NB4 (cell line): ENCODE measurements at regions not wholly inside any gene's neighbourhood (a gene's known extent, or its start where the extent isn't known, plus 50 kb on each side); places are given as distances from the start of the nearest gene placed in this dataset.

Experiments used
- DNase-seq: peaks from one replicate; pipeline ENCODE4 v3.0.0; 2010; ENCODE audit warnings: low read depth
- H3K4me3 ChIP-seq: one replicate; pipeline ENCODE4 v1.5.1; 2011; ENCODE audit warnings: mild to moderate bottlenecking, low read depth, low read length, moderate library complexity
- MYC ChIP-seq: IDR thresholded peaks from 2 replicates; pipeline ENCODE4 v1.6.1; 2011; ENCODE audit warnings: low read depth, low read length
- POLR2A ChIP-seq: IDR thresholded peaks from 2 replicates; pipeline ENCODE4 v1.6.1; 2011; ENCODE audit warnings: mild to moderate bottlenecking; ENCODE audit not compliant: insufficient read length; ENCODE audit errors: extremely low read depth
- TF ChIP-seq, protein P1 (sequence below): IDR thresholded peaks from 2 replicates; pipeline ENCODE4 v1.6.1; 2011; ENCODE audit warnings: low read depth, low read length
- TF ChIP-seq, protein P2 (sequence below): IDR thresholded peaks from one replicate; pipeline ENCODE4 v1.5.1; 2012; ENCODE audit warnings: low read depth, low read length

- DNase-seq: no peak
- TF ChIP-seq, protein P1, sequence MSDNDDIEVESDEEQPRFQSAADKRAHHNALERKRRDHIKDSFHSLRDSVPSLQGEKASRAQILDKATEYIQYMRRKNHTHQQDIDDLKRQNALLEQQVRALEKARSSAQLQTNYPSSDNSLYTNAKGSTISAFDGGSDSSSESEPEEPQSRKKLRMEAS: no peak
- H3K4me3 ChIP-seq: no peak overlapping the region
Observed at GRCh38 chr1:63099188-63099587, 223.2 kb upstream of the FOXD3 start.

GRCh38 chr1:63101336-63101735 is 221.0 kb upstream of the FOXD3 start:
- DNase-seq: no peak
- no peak for TF ChIP-seq MYC
- TF ChIP-seq, protein P2, sequence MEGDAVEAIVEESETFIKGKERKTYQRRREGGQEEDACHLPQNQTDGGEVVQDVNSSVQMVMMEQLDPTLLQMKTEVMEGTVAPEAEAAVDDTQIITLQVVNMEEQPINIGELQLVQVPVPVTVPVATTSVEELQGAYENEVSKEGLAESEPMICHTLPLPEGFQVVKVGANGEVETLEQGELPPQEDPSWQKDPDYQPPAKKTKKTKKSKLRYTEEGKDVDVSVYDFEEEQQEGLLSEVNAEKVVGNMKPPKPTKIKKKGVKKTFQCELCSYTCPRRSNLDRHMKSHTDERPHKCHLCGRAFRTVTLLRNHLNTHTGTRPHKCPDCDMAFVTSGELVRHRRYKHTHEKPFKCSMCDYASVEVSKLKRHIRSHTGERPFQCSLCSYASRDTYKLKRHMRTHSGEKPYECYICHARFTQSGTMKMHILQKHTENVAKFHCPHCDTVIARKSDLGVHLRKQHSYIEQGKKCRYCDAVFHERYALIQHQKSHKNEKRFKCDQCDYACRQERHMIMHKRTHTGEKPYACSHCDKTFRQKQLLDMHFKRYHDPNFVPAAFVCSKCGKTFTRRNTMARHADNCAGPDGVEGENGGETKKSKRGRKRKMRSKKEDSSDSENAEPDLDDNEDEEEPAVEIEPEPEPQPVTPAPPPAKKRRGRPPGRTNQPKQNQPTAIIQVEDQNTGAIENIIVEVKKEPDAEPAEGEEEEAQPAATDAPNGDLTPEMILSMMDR: no peak
- TF ChIP-seq, protein P1: no peak
- TF ChIP-seq POLR2A: no peak
- H3K4me3 ChIP-seq: no peak overlapping the region

- DNase-seq: no peak
- H3K4me3 ChIP-seq: no peak overlapping the region
- TF ChIP-seq, protein P1: no peak
- TF ChIP-seq, protein P2: no peak
- TF ChIP-seq MYC: no peak
Observed at GRCh38 chr1:63103682-63104081, 218.7 kb upstream of the FOXD3 start.

GRCh38 chr1:63107066-63107465 is 215.3 kb upstream of the FOXD3 start:
- TF ChIP-seq POLR2A (no peak), MYC (no peak)
- TF ChIP-seq, protein P2: no peak
- TF ChIP-seq, protein P1: no peak
- H3K4me3 ChIP-seq: no peak overlapping the region
- no peak for DNase-seq

DNA sequence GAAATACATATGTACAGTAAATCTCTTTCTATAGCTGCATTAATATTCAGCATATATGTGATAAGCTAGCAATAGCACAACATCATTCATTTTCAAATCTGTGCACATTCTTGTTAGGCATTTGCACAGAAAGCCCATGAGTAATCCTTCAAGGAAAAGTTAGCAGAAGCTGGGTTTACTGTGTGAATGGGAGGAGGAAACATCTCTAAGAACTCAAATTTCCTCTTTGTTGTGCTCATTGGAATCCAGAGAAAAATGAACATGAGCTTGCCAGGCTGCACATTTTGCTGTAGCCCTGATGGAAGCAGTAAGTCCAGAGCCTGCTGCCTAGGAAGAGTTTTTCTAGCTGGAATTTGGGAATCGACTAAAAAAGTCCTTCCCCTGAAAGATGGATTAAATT is 214.2 kb upstream of the FOXD3 start:
- no peak for TF ChIP-seq MYC
- TF ChIP-seq, protein P2: no peak
- TF ChIP-seq POLR2A: no peak
- TF ChIP-seq, protein P1: no peak
- H3K4me3 ChIP-seq: no peak overlapping the region

GRCh38 chr1:63112155-63112900 is 210.0 kb upstream of the FOXD3 start:
- TF ChIP-seq, protein P1: no peak
- TF ChIP-seq, protein P2: no peak
- TF ChIP-seq MYC: no peak
- no peak for TF ChIP-seq POLR2A
- peak; percentile 46 for DNase-seq
- no peak overlapping the region for H3K4me3 ChIP-seq

More for the DNA sequence above, 214.2 kb upstream of the FOXD3 start:
- no peak for DNase-seq
